ENCODE measurements at regions not wholly inside any gene's neighbourhood (a gene's known extent, or its start where the extent isn't known, plus 50 kb on each side); places are given as distances from the start of the nearest gene placed in this dataset.

DNA sequence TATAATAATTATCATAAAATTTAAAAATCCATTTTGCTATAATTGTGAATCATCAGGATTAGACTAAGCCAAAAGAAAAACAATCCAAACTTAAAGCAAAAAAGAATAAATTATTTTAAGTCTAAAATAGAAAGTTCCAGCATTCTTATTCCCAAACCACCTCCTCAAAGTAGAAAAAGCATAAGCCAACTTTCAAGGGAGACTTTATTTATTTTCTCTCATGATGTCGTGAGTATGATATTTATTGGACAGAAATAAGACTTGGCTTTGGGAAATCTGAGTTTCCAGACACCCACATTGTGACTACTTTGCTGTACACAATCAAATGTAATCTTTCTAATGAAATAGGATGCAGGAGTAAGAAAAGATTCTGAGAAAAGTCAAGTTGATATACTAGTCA is 372.1 kb downstream of the MTRR start:
- DNase-seq (ENCODE audit: low read depth): no peak

DNA sequence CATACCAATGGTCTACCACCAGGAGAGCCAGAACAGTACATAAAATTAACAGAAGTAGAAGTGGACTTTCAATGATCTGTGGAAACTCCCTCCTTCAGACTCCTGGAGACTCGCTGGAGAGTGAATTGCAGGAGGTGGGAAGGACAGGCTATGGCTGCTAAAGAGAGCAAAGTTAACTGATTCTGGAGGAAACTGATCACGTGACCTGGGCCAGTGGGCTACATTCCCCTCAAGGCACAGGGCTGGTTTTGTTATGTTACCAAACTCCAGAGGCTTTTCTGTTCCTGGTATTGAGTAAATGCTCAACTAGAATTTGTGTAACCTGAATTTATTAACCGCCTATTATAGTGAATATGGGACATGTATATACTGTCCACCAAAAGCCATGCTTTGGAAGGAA is 372.6 kb downstream of the MTRR start:
- DNase-seq (ENCODE audit: low read depth): no peak

DNA sequence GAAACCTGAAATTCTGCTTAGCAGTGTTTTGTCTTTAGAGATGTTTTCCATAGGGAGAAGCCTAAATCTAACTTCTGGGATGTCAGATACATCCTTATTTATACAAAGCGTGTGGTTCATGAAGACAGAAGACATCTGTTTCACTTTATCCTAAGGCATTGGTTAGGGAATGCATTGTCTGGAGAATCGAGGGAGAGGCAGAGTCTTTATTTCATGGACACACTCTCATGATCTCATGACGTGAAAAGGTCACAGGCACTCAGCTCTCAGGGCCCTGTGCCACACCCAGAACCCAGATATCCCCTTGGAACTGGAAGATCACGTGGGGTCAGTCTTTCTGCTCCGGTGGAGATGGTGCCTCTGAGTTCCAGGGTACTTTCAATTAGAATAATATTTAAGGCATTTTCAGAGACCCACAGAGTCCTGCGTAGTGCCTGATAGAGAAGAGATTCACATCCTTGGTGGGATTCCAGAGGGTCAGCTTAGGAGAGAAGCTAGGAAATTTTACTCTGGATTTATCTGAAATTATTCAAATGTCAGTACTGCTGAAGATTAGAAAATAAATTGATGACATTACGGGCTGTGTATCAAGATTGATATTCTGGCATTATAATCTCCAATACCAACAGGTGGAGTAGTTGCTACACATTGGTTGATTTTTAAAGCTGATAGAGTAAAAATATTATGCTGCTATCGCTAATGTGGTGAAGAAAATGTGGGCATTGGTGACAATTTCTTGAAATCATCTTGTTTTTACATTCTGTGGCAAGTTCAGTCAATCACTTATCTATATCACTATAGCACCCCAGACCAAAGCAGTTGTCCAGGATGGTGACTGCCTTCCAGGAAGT is 378.3 kb downstream of the MTRR start:
- DNase-seq (ENCODE audit: low read depth): no peak

DNA sequence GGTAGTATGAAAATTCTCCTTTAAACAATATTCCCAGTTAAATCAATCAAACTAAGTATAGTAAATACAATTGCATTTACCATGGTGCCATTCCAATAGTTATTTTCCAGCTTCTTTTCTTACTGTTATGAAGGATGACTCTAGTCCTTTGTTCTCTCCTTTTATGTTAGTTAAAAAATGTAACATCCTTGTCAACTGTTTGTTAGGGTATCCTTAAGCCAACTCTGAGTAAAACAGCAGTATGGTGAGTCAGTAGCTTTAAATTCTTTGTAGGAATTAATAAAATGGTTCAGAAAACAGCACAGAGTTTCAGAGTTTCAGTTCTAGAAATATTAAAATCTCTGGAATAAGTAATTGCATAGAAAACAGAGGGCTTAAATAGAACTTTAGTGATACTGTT is 384.4 kb downstream of the MTRR start:
- no peak for DNase-seq (ENCODE audit: low read depth)

DNA sequence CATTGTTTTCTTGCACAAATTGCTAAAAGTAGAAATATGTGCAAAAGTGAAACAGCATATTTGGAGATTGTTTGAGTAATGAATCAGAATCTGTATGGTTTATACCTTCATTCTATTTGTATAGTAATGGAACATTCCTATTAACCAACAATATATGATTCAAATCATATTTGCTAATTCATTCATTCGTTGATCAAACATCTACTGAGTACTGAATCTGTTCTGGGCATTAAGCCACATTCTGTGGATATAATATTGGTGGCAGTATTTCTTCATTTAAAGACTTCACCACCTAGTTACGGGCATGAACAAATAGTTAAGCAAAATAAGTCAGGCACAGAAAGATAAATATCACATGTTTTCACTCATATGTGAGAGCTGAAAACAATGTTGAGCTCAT is 385.7 kb downstream of the MTRR start:
- no peak for DNase-seq (ENCODE audit: low read depth)

DNA sequence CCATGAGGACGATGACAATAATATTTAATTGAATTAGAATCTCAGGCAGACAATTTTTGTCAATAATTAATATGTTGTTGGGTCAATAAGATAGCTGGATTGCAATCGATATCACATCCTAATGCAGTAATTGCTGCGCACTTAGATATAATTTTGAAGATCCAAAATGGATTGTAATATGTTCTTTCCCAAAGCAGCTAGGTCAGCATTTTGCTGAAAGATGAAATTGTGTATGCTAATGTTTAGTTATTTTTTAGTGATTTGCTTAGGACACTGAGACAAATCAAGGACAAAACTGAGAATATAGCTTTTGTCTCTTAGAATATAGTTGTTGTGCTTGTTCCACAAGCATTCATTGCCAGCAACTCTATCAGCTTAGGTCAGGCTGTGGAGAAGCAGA is 389.9 kb downstream of the MTRR start:
- DNase-seq (ENCODE audit: low read depth): no peak

DNA sequence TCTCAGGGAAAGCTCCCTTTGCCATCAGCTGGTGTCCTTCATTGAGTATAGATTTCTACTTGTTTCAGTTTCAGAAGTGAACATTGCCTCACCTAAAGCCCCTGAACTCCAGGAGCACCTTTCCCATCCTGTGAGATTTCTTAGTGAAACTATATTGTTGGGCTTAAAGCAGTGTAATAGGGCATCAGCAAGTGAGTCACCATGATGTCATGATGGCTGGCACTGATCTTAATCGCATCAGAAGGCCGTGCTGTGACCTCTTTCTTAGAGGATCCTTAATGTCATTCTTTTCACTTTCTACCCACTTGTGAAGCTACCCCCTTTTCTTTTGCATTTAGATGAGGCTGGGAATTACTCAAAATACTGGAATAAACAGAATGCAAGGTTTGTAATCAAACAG is 401.3 kb downstream of the MTRR start:
- DNase-seq (ENCODE audit: low read depth): no peak

DNA sequence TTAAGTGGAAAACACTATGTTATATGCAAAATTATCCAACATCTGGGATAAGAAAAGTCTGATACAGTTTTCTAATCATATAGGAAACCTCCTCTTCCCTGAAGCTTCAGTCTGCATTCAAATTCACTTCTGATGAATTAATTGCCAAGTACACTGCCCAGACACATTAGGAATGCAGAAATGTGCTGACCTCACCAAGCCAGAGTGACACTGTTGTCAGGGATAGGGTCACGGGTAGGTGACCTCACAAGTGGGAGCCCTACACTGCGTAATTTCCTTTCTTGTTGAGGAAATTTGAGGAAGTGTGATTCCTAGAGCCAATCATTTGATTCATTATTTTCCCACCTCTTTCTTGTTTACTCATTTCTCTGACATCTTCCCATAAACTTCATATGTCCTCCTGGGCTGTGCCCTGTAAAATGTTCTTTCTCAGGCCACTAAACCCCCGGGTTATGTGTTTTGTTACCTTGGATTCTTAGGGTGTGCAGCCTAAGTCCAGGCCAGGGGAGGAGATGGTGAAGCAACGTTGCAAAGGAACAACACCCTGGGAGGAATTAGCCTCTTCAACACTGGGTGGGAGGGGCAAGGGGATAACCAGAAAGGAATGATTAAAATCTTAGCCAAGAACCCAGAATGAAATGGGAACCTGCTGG is 411.9 kb downstream of the MTRR start:
- no peak for DNase-seq (ENCODE audit: low read depth)

DNA sequence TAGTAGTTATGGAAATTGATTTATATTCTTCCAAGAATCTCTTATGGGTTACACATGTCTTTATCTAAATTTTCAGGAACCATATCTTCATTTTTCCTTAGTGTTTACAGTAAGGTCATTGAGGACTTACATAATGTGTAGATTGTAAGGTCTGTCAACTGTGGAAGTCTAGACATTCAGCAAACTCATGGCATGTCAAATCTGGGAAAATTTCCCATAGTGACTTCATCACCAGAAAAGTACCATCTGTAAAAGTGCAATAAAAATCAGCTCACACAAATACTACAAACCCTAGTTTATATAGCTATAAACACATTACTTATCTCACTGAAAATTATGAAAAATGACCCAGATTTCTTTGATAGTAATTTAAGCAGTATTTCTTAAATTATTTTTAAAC is 419.4 kb downstream of the MTRR start:
- DNase-seq (ENCODE audit: low read depth): no peak

DNA sequence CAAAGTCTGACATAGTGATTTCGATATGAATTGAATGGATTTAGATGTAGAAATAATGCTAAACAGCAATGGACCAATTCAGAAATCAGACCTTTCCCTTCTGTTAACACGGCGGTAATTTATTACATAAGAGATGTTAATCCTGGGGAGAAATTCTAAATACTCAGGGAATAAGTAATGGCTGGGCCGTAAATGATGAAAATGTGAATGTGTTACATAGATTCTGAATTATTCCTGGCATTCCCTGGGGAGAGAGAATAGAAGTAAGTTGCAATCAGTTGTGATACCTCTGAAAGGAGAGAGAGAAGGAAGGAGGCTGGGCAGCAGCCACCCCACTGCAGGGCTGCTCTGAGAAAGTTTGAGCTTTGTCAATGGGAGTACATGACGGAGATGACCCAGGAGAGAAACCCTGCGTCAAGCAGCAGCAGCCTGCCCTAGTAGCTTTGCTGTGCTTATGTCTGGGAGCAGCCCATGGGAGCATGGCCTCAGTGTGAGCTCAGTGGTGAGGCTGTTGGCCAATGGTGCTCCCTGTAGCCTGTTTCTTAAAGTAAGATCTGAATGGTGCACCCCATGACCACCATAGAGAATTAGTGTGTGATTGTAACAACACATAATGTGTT is 420.1 kb downstream of the MTRR start:
- DNase-seq (ENCODE audit: low read depth): no peak

DNA sequence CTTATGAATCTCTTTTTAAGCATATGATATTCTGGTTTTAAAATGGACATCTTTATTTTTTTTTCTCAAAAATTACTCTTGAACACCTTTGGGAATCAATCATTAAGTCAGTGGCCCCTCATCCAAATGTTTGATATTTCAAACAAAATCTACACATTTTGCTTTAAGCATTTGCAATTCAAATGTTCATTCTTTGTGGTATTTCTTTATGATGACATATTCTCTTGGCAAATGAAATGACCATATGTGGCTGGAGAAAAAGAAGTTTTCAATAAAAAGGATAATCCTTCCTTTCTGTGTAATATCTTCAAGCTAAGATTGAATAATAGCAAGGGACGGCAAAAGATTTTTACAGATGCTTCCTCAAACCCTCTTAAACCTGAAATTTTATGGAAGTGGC is 420.8 kb downstream of the MTRR start:
- no peak for DNase-seq (ENCODE audit: low read depth)

DNA sequence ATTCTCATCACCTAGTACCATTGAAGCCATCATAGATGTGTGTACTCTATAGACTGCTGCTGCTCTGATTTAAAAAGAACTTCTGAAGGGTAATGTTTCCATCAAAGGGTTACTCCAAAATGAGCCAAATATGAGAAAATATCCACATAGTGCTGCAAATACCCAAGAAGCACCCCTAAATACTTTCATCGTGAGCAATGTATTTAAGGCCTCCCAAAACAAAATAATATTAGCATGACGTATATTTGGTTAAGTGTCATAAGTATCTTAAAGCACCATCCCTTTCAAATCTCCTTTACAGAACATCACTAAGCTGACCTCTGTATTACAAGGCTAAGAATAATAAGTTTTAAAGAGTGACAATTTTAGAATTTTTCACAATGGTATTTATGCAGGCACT is 421.8 kb downstream of the MTRR start:
- DNase-seq (ENCODE audit: low read depth): no peak

DNA sequence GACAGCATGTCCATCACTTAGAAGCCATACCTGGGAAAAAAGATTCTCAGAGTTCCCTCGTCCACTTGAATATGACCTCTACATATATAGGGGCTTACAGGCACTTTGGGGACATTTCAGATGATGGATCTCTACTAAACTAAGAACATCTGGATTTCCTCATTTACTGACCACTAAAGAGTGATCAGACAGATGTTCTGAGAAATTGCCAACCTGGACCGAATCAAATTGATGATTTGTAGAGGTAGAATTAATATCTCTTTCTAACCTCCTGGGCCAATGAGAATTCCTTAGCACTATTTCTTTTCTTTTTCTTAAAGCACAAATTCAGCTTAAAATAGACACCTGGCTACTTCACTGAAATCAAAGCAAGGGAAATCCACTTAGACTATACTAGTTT is 422.7 kb downstream of the MTRR start:
- DNase-seq (ENCODE audit: low read depth): no peak

DNA sequence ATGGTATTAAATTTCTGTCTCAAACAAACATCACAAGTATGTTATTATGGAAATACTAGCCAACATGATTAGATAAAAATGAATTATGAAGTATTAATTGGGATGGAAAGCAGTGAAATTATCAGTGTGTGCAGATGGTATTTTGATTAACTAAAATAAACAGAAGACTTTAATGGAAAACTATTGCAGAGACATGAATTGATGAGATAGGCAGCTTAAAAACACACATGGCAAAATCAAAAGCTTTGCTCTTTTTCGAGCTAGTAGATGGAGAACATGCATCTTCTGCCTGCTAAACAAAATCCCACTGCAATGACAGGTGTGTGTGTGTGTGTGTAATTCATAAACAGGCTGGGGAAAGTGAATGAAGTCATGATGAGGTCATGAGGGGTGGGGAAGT is 426.2 kb downstream of the MTRR start:
- no peak for DNase-seq (ENCODE audit: low read depth)

DNA sequence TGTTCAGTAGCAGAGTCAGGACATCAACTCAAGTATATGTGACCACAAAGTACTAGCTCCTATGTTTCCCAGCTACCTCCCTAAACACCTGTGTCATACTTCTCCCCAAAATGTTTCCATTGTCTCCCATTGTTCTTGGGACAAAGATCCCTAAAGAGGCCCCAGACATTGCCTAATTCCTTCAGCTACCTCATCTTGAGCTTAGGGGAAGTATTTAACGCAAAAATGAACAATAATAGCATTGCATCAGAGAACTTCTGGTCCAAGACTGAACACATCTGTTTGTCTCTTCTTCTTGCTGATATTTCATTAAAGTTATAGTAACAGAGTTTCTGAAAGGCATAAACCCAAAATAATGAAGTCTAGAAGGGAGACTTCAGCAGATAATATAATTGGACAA is 430.8 kb downstream of the MTRR start:
- no peak for DNase-seq (ENCODE audit: low read depth)

DNA sequence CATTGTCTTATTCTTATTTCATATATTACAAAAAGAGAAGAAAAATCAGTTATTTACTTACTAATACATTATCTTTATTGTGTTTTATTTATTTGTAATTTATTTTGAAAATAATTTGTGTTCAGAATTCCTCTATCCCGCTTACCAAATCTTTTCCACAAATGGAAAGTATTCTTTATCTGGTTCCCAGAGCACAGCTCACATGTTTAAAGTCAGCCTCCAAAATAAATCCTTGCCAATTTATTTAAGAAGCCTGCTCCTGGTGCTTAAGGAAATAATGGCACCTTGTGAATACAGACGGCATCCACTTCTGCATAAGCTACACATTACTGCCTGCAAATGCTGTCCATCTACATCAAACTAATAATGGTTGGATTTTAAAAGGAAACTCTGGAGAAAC is 435.4 kb downstream of the MTRR start:
- DNase-seq (ENCODE audit: low read depth): no peak

DNA sequence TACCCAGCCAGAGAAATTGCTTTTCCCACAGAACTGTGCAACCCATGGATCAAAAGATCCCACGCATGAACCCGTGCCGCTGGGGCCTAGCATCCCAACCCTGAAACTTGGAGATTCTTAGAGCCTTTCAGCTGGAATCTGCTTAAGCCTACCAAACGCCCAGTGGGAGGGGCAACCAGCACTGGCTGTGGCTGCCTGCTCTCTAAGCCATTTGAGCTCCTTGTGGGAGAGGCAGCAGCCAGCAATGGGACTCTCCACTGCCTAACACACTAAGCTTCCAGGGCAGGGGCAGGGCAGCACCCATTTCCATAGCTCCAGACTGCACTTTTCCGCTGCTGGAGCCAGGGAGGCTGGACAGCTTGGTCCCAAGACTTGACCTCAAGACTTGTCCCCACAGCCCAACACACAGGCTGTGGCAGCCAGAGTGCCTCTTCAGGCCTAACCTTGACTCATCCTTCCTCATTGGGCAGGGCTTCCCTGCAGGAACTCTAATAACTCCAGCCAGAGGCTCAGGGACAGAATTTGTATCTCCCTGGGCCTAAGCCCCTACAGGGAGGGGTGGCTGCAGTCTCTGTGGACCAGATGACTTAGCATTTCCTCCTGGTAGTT is 437.4 kb downstream of the MTRR start:
- DNase-seq (ENCODE audit: low read depth): no peak

DNA sequence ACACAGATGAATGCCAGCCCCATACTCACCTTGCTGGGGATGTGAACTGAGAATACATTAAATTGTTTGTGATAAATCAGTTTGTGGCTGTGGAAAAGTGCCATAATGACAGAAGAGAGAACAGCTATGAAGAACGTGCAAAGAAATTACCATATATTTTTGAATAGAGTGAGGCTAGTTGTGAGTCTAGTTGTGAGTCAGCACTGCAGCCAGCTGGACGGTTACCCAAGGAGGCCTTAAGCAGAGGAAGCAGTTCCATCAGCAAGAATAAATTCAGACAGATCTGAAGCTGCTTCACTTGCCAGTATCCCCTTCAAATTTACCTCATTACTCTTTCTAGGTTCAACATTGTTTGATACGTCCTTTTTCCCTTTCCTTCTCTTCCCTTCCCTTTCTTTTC is 446.0 kb downstream of the MTRR start:
- no peak for DNase-seq (ENCODE audit: low read depth)

DNA sequence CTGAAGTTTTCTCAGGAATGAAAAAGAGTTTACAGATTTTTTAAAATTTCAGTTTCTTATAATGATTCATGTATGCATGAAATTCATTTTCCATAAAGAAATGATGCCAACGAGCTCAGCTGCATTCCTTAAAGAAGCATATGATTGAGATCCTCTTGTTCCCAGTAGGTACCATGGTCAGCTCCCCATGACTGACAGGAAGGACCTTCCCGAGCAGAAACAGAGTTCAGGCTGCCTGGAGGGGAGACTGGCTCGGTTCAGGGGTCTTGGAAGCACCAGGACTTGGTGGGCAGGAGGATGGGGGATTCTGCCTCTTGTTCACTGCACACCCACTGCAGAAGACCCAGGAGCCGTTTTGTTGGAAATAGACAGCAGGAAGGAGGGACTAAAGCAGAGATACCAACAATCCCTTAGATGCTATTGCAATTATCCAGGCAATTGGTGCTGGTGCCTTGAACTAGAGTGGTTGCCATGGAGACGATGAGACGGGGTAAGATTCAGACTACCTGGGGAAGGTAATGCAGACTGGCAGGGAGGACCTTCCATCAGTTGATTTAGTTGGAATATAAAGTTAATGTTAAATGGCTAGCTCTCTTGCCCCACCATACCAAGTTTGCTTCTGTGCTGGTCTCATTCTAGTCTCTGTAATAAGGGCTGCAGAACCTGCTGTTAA is 447.8 kb downstream of the MTRR start:
- no peak for DNase-seq (ENCODE audit: low read depth)

DNA sequence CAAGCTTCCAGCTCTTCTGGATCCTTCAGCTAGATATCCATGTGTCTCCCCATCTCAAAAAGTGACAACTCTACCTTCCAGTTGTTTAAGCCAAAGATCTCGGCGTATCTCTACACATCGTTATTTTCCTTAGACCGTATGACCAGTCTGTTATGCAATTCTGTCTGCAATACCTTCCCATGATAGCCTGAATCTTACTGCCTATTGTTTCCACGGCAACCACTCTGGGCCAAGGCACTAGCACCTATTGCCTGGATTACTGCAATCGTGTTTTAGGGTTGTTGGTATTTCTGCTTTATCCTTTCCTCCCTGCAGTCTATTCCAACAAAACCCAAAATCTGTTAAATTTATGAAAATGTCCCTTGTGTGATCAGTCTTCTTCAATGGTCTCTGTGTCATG is 448.4 kb downstream of the MTRR start:
- no peak for DNase-seq (ENCODE audit: low read depth)

DNA sequence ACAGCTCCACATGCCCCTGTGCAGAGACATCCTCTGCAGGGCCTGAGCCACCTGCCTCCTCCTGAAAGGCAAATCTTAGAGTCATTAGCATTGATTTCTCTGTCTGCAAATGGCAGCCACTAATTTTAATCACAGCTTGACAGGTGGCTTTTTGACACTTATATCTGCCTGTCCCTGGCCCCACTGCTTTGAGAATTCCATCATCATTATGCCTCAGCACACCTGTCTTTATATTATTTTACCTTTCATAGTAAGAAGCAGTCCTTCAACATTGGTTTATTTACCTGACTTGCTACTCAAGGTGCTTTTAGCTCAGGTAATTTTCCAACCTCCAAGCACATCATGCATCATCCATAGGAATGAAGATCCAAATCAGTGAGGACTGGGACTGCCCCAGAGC is 451.3 kb downstream of the MTRR start:
- DNase-seq (ENCODE audit: low read depth): no peak

DNA sequence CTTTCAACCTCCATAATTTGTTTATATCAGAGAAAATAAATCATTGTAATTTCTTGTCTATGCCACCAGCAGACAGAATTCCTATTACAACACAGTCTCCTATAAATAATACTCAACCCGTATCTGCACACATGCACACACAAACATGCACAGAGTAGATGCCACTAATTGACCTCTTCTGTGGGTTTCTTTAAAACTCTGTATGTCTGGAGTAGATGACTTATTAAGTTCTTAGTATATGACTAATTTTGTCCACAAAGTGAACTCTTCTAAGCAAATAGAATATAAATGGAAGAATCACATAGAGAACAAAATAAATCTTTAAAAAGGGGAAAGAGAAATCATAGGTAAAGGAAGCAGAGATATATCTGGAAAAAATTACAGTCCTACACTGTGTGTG is 452.3 kb downstream of the MTRR start:
- DNase-seq (ENCODE audit: low read depth): no peak

DNA sequence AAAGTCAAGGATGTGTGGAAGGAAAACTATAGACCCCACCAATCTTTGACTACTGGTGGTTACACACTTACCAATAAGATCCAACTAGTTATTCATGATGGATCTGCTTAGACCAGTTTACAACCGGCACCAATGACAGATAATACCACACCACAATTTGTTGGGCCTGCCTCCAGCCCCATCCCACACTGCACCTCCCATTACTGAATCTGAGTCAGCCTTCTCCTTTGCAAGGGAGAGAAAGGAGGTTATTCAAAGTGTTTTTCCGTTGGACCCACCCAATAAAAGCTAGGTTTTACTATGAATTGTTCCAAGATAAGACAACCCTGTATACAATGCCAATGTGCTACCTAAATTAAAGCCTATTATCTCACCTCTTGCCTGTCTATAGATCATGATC is 453.5 kb downstream of the MTRR start:
- no peak for DNase-seq (ENCODE audit: low read depth)

All from fibroblast of the conjunctiva (primary cell).